Fibroblast of skin of left quadriceps (primary cell): ENCODE measurements at regions not wholly inside any gene's neighbourhood (a gene's known extent, or its start where the extent isn't known, plus 50 kb on each side); places are given as distances from the start of the nearest gene placed in this dataset.

ENCODE experiments used
- DNase-seq, 2 experiments: peaks; one replicate each; pipeline ENCODE4 v3.0.0-alpha.2; 2013; ENCODE audit warnings: low read depth in 2 of 2

DNA sequence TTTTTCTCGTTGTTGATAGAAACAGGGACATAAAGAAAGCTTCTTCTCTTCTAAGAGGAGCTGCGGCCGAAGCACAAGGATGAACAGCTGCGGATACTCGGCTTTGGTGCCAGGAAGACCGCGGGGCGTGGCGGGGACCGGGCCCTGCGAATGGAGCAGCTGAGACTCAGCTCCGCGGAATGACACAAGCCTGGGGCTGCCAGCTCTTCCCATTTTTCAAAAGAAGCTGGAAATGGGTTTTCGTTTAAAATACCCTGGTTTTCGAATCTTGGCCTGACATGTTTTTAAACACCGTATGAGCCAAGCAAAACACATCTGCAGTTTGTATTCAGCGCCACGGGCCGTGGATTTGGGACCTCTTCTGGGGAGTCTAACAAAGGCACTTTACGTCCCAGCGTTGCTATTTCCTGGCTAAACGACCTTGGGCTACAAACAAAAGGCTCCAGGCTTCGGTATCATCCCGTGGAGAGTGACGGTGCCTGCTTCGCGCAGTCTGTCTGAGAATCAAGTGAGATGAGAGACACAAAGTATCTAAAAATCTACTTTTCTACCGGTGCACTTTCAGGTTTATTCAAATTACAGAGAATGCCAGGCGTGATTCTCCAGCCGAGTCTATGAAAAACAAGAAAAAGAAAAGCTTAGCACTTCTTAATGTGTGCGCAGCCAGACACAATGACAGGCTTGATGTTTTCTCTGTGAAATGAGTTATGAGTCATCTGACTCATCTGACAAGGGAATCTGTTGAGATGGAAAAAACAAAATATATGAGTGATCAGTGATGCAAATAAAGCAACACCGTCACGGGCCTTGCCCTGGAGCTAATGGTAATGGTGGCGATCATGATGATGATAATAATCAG is 114.0 kb upstream of the TMEM132D start:
- no peak for DNase-seq

DNA sequence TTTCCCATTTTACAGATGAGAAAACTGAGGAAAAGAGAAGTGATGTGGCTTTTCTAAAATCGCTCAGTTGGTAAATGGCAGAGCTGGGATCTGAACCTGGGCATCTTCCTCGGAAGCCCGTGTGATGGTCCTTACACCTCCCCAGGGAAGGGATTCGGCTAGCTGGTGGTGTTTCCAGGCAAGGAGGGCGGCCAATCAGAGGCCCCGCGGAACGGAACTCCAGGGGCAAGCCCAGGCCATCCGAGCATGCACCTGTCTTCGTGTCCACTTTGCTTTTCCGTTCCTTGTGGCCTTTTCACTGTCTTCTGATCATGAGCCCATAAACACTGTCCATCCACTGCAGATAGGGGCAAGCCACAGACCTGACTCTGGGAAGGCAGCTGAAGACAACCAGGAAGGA is 114.8 kb upstream of the TMEM132D start:
- no peak for DNase-seq

- no peak for DNase-seq
Observed at GRCh38 chr12:130026608-130027176, 122.9 kb upstream of the TMEM132D start.

DNA sequence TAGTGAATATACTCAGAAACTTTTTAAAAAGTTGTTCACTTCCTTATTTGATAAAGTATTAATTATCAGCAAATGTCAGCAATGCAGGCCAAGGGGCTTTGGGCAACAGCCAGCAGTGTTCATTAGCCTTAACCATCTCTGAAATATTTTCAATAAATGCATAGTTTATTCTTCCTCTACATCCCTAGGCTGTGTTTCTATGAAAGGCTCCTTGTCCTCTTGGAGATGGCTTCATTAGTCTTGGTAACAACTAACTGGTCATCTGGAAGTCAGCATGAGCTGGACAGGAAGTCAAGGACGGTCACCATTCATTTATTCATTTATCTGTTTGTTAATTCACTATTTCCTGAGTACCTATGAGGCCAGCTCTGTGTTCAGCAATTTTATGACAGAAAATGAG is 124.0 kb upstream of the TMEM132D start:
- DNase-seq, result no peak

DNA sequence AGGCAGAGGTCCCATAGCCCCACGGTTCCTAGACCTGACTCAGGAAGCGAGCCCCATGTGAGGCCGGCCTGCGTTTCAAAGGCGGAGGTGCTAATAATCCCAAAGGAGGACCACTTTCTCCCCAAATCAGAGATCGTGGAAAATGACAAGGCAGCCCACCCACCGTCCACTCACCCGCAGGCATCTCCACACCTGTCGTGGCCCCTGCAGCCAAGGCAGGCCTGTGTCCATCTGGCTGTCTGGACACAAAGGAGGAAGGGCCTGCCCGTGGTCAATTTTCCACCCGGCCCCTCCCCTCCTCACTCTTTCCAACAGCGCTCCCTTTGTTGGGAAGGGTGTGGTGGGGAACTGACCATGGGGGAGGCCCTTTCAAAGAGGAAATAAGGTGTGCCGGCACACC is 125.3 kb upstream of the TMEM132D start:
- DNase-seq, result no peak

- DNase-seq, result no peak
Observed at GRCh38 chr12:130031041-130031440, 127.2 kb upstream of the TMEM132D start.

GRCh38 chr12:130031571-130032189 is 127.9 kb upstream of the TMEM132D start:
- peak in 1 of 2 experiments; percentile 4 for DNase-seq

DNA sequence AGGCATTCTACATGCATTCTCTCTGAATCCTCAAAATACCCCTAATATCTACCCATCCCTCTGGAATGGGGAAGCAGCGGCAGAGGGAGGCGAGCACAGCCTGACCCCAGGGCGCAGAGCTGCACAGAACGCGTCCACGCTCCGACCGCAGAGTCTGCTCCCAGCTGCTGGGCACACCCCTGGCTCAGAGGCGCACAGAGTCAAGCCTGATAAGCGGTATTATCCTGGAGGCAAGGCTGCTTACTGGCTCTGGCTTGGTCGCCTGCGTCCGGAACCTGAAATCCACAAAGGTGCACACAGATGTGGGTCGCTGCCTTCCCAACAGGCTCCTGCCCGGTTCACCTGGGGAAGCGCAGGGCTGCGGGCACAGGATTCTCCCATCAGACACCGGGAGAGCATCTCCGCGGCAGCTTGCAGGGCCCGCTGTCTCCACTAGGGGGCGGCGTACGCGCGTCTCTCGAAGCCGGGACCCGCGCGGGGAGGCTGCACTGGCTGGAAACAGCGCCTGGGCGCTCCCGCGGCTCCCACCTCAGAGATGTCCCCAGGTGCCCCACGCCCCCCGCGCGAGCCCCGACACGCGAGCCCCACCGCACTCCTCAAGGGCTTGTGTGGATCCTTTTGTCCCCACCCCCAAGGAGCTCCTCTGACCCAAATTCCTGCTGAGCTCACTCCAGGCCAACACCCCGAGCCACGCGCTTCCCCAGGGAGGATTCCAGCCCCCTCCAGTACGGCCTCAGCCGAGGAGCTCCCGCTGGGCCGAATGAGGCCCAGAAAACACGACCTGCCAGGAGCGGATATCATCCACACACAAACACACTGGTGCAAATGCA is 120.1 kb upstream of the FZD10 start:
- no peak for DNase-seq

GRCh38 chr12:130043685-130044406 is 118.4 kb upstream of the FZD10 start:
- DNase-seq, result no peak

DNA sequence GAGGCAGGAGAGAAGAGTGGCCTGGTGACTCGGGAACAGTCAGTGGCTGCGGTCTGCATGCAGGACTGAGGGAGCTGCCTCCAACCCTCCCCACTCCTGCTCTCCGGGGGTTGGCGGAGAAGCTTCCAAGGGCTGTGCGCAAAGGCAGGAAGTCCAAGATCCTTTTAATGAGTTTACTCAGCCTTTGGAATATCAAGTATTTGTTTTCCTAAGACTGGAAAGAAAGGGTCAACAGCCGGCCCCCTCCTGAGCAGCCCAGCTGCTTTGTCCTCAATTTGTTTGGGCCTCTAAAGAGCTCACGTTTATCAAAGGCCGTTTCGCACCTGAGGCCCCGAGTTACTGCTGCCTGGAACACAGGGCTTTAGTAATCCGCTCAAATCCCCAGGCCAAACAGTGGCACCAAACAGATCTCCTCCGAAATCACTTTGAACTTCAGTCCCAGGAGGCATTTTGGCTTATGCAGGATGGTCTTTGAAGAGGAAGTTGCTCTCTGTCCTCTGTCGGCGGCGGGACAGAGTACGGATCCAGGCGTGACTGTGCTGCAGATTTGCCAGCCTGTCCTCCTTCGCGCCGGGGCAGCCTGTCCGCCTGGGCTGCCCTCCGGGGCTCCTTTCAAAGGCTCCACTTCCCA is 117.2 kb upstream of the FZD10 start:
- no peak for DNase-seq

GRCh38 chr12:130049666-130050065 is 112.6 kb upstream of the FZD10 start:
- no peak for DNase-seq

DNA sequence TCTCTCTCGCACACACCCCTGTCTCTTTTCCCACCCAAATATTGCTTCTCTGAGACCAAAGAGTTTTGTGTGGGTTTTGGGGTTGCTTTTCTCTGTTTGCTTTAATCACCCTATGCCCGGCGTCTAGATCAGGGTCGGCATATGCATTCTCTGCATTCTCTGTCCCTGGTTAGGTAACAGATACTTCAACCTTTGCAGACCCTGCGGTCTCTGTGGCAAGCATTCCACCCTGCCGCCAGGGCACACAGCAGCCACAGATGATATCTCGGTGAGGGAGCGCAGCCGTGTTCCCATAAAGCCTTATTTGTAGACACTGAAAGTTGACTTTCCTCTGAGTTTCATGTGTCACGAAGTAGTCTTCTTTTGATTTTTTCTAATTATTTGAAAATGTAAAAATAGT is 110.4 kb upstream of the FZD10 start:
- no peak for DNase-seq

GRCh38 chr12:130053651-130054069 is 108.6 kb upstream of the FZD10 start:
- no peak for DNase-seq

GRCh38 chr12:130054803-130055202 is 107.5 kb upstream of the FZD10 start:
- no peak for DNase-seq

GRCh38 chr12:130058926-130059472 is 103.3 kb upstream of the FZD10 start:
- DNase-seq, result no peak

GRCh38 chr12:130063866-130064265 is 98.4 kb upstream of the FZD10 start:
- no peak for DNase-seq

DNA sequence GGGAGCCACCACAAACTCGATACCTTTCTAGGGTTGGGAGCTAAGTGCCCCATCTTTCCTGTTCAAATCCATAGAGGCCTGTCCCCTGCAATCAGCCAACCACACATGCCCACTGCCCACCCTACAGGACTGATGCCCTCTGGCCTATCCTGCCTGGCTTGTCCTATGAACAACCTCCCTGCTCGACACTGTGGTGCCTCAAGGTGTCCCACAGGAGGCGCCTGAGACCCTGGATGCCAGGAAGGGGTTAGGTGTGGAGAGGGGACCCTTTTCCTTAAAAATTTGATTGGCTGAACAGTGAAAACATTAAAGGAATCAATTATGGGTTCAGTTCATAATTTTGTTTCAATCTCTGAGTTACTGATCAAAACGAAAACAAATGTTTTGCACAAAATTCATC is 97.3 kb upstream of the FZD10 start:
- no peak for DNase-seq

- no peak for DNase-seq
Observed at GRCh38 chr12:130066742-130067141, 95.5 kb upstream of the FZD10 start.

DNA sequence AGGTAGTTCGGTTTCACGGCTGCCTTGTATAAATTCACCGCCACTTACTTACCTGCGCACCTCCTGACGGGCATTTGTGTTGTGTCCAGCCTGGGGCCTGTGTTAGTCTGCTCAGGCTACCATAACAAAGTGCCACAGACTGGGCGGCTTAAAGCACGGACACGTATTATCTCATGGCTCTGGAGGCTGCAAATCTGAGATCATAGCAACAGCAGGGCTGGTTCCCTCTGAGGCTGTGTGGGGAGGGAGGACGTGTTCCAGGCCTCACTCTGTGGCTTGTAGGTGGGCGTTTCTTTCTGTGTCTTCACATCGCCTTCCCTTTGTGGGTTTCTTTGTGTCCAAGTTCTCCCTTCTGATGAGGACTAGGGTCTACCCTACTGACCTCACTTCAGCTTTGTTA is 93.5 kb upstream of the FZD10 start:
- DNase-seq, result no peak

GRCh38 chr12:130070126-130070611 is 92.1 kb upstream of the FZD10 start:
- DNase-seq, result no peak

- DNase-seq, result no peak
Observed at GRCh38 chr12:130073721-130074120, 88.5 kb upstream of the FZD10 start.
